Fibroblast of skin of back (primary cell): ENCODE measurements at regions not wholly inside any gene's neighbourhood (a gene's known extent, or its start where the extent isn't known, plus 50 kb on each side); places are given as distances from the start of the nearest gene placed in this dataset.
A peak's percentile ranks its signal among the peaks of the same experiment; 100 is the strongest.

Experiments used
- DNase-seq: peaks from one replicate; pipeline ENCODE4 v3.0.0-alpha.2; 2013

GRCh38 chr3:23747841-23748240, 57.9 kb upstream of the UBE2E1 start:
- DNase-seq: no peak

- DNase-seq: peak; percentile 18
Measured at GRCh38 chr3:23748398-23749110, 57.2 kb upstream of the UBE2E1 start.

GRCh38 chr3:23749609-23750008, 56.1 kb upstream of the UBE2E1 start:
- DNase-seq: no peak

- no peak for DNase-seq
Measured at GRCh38 chr3:23750573-23751210, 55.1 kb upstream of the UBE2E1 start.

- peak; percentile 75 for DNase-seq
Measured at GRCh38 chr3:23751212-23751723, 54.5 kb upstream of the UBE2E1 start.

GRCh38 chr3:23752126-23752525, 53.6 kb upstream of the UBE2E1 start:
- DNase-seq: peak; percentile 13

GRCh38 chr3:23754215-23754614, 51.5 kb upstream of the UBE2E1 start:
- DNase-seq: no peak
